Astrocyte (in vitro differentiated cells and primary cell): ENCODE measurements at regions not wholly inside any gene's neighbourhood (a gene's known extent, or its start where the extent isn't known, plus 50 kb on each side); places are given as distances from the start of the nearest gene placed in this dataset.

ENCODE experiments used
- DNase-seq: peaks from one replicate; pipeline ENCODE4 v3.0.0-alpha.2; 2010; ENCODE audit warnings: low read depth
- FAIRE-seq: peaks from 2 replicates; lab custom pipeline; 2011; peaks lifted over from hg19 to GRCh38; lab: Jason Lieb, UNC
- H2AFZ ChIP-seq: 2 replicates; pipeline ENCODE4 v1.6.0; 2012; ENCODE audit warnings: low read depth, low read length, inconsistent platforms
- H3K27ac ChIP-seq: 2 replicates; pipeline ENCODE4 v1.5.1; 2011; ENCODE audit warnings: low read depth, low read length, inconsistent platforms
- H3K27me3 ChIP-seq: 2 replicates; pipeline ENCODE4 v1.6.0; 2011; ENCODE audit warnings: low read length, inconsistent platforms; ENCODE audit not compliant: insufficient read depth
- H3K36me3 ChIP-seq: 2 replicates; pipeline ENCODE4 v1.5.1; 2011; ENCODE audit warnings: low read length, inconsistent platforms; ENCODE audit not compliant: insufficient read depth
- H3K4me1 ChIP-seq: 2 replicates; pipeline ENCODE4 v1.5.1; 2011; ENCODE audit warnings: low read length, inconsistent platforms; ENCODE audit not compliant: insufficient read depth
- H3K4me2 ChIP-seq: 2 replicates; pipeline ENCODE4 v1.6.0; 2012; ENCODE audit warnings: low read length, inconsistent platforms
- H3K4me3 ChIP-seq: 2 replicates; pipeline ENCODE4 v1.5.1; 2011; ENCODE audit warnings: low read depth, mild to moderate bottlenecking, low read length, inconsistent platforms; ENCODE audit not compliant: insufficient read depth
- H3K79me2 ChIP-seq: 2 replicates; pipeline ENCODE4 v1.6.0; 2012; ENCODE audit warnings: mild to moderate bottlenecking, low read length, inconsistent platforms; ENCODE audit not compliant: insufficient read depth
- H3K9ac ChIP-seq: 2 replicates; pipeline ENCODE4 v1.6.0; 2012; ENCODE audit warnings: mild to moderate bottlenecking, low read length, inconsistent platforms
- H3K9me3 ChIP-seq: 2 replicates; pipeline ENCODE4 v1.5.1; 2012; ENCODE audit warnings: low read depth, mild to moderate bottlenecking, low read length, inconsistent platforms; ENCODE audit not compliant: insufficient read depth
- H4K20me1 ChIP-seq: 2 replicates; pipeline ENCODE4 v1.6.0; 2012; ENCODE audit warnings: low read length, inconsistent platforms; ENCODE audit not compliant: insufficient read depth
- H3K27ac Mint-ChIP-seq: one replicate; pipeline ENCODE4 v1.8.0; 2021; ENCODE audit warnings: mild to moderate bottlenecking, mixed read lengths; ENCODE audit not compliant: unreplicated experiment
- H3K27me3 Mint-ChIP-seq: one replicate; pipeline ENCODE4 v1.8.0; 2021; ENCODE audit warnings: low read depth, mixed read lengths; ENCODE audit not compliant: unreplicated experiment
- H3K36me3 Mint-ChIP-seq: one replicate; pipeline ENCODE4 v1.8.0; 2021; ENCODE audit warnings: low read depth, mixed read lengths; ENCODE audit not compliant: unreplicated experiment
- H3K4me1 Mint-ChIP-seq: one replicate; pipeline ENCODE4 v1.8.0; 2021; ENCODE audit warnings: low read depth, mixed read lengths; ENCODE audit not compliant: unreplicated experiment
- H3K4me3 Mint-ChIP-seq: one replicate; pipeline ENCODE4 v1.8.0; 2021; ENCODE audit warnings: mild to moderate bottlenecking, moderate library complexity, mixed read lengths; ENCODE audit not compliant: unreplicated experiment
- H3K9me3 Mint-ChIP-seq: one replicate; pipeline ENCODE4 v1.8.0; 2021; ENCODE audit warnings: mild to moderate bottlenecking, mixed read lengths; ENCODE audit not compliant: unreplicated experiment
- CTCF ChIP-seq: IDR thresholded peaks from 2 replicates; pipeline ENCODE4 v1.5.1; 2011; ENCODE audit warnings: low read depth, mild to moderate bottlenecking, inconsistent platforms, low read length, moderate library complexity; ENCODE audit not compliant: insufficient read depth
- EZH2 ChIP-seq: IDR thresholded peaks from 2 replicates; pipeline ENCODE4 v1.6.1; 2012; ENCODE audit warnings: mild to moderate bottlenecking, low read length, inconsistent platforms; ENCODE audit not compliant: insufficient read depth

DNA sequence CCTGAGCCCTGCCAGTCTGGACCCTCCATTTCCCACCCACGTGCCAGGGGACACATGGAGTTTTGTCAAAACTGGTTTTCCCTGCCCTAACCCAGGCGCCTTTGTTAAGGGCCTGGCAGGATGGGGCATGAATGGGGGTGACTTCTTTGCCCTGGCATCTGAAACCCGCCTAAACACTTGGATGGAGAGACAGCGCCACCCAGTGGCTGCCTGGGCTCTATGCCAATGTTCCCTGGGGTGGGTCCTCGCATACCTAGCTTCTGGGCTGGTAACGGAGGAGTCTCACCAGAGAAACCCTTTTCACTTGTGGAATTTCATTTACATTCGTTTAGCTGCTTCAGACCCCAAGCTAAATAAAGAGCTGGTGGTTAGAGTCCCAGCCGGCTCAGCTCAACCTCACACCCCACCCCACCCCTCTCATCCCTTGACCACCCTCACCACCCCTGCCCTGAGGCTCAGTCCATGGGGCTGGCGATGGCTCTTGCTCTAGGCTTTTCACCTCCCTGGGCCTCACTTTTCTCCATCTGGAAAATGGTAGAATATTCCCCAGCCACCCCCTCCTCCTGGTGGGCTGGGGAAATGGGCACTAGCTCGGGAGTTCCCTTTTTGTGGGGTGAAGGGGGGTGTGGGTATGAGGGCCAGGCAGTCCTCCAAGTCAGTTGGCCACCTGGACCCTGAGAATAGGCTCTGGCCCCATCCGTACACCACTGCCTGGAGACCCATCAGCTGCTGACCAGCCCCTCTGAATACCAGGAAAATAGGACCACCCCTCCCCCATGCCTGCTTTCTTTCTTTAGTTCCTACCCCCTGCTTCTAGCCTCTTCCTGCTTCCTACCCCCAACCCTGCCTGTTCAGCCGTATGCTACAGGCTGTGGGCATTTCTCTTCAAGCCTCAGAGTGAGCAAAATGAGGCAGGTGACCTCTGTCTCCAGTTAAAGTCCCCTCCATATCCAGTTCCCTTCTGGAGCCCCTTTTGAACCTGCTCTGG is 57.1 kb upstream of the PJA1 start:
- Mint-ChIP-seq H3K4me3 (no peak overlapping the region), H3K4me1 (peaks cover 2% of the 10 kb centered on the region), H3K36me3 (no peaks in the 10 kb centered on the region), H3K27me3 (peaks cover 6% of the 10 kb centered on the region), H3K27ac (no peak overlapping the region), H3K9me3 (no peaks in the 10 kb centered on the region)
- Histone ChIP-seq H3K36me3 (no peaks in the 10 kb centered on the region), H3K79me2 (no peaks in the 10 kb centered on the region), H3K4me3 (no peak overlapping the region), H3K9ac (no peak overlapping the region), H4K20me1 (no peaks in the 10 kb centered on the region), H3K4me2 (no peak overlapping the region), H2AFZ (no peak overlapping the region), H3K4me1 (no peaks in the 10 kb centered on the region), H3K27me3 (no peaks in the 10 kb centered on the region), H3K9me3 (no peaks in the 10 kb centered on the region), H3K27ac (no peak overlapping the region)
- DNase-seq (peak; percentile 25), FAIRE-seq (peak; percentile 29)
- TF ChIP-seq CTCF (peak; percentile 65), EZH2 (no peak)

DNA sequence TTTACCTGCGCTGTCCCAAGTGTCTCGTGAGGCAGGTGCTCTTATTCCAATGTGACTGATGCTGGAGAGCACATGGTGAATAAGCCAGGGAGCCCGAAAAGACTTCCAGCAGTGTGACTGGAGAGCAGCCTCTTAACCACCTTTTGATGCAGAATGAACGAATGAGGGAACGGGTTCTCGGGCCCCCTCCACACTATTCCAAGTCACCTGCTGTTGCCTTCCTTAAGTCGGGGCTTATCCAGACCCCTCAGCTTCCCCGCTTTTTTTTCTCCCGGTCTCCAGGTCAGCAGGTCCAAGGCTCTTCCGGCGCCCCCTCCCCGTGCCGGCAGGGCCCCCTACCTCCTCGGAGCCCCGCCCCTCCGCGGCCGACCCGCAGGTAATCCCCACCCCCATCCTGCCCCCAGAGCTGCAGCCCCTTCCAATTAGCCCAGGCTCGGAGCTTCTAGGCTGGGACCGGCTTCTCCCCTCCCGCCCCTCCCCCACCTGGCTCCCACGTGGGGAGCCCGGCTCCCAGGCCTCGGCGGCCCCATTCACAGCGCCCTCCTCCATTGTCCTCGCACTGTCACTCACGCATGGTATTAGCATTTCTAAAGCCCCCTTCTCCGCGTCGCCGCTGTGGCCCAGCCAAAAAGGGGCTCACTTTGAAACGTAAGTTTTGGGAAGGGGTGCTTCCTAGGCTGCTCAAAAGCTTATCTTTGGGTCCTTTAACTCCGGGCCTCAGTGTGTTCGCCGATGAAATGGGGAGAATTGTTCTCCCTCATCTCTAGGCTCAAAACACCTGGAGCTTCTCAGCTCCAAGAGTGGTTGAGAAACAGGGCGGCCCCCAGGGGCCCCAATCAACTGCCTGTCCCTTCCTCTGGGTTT is 56.2 kb upstream of the PJA1 start:
- Histone ChIP-seq H3K4me3 (no peak overlapping the region), H3K4me2 (no peak overlapping the region)
- no peak for DNase-seq

More for the DNA sequence above, 56.2 kb upstream of the PJA1 start:
- Histone ChIP-seq H3K36me3 (no peaks in the 10 kb centered on the region), H3K9ac (no peak overlapping the region), H2AFZ (no peak overlapping the region), H3K79me2 (no peaks in the 10 kb centered on the region), H3K4me1 (no peaks in the 10 kb centered on the region), H3K27me3 (no peaks in the 10 kb centered on the region), H3K9me3 (no peaks in the 10 kb centered on the region), H3K27ac (no peak overlapping the region), H4K20me1 (no peaks in the 10 kb centered on the region)
- no peaks in the 10 kb centered on the region for H3K36me3 Mint-ChIP-seq
- H3K27me3 Mint-ChIP-seq, result peaks cover 9% of the 10 kb centered on the region
- no peak overlapping the region for H3K27ac Mint-ChIP-seq
- no peak overlapping the region for H3K4me3 Mint-ChIP-seq
- no peak for FAIRE-seq
- TF ChIP-seq CTCF, result no peak
- TF ChIP-seq EZH2, result no peak
- H3K4me1 Mint-ChIP-seq, result peaks cover 2% of the 10 kb centered on the region
- H3K9me3 Mint-ChIP-seq, result no peaks in the 10 kb centered on the region
